ENCODE measurements at regions not wholly inside any gene's neighbourhood (a gene's known extent, or its start where the extent isn't known, plus 50 kb on each side); places are given as distances from the start of the nearest gene placed in this dataset.

GRCh38 chr2:104678181-104678580 lies 175.7 kb upstream of the POU3F3 start:
- peak in 1 of 3 donors; percentile 4 for DNase-seq
- Histone ChIP-seq H4K20me1 (ENCODE audit: insufficient read depth, low read length) (no peaks in the 10 kb centered on the region), H3K4me2 (replicated peaks; ENCODE audit: extremely low read depth, low read length, poor library complexity, severe bottlenecking) (no peak overlapping the region), H3K27ac (ENCODE audit: low read depth in 1 of 2, low read length in 2 of 2) (no peak overlapping the region), H3K9me3 (replicated peaks in 1 of 2; ENCODE audit: control insufficient read depth in 1 of 2, insufficient read depth in 1 of 2, low read length in 2 of 2) (no peaks in the 10 kb centered on the region), H2AFZ (ENCODE audit: insufficient read depth, low read depth, low read length, poor library complexity, severe bottlenecking) (no peak overlapping the region), H3K79me2 (ENCODE audit: insufficient read depth, low read length) (no peaks in the 10 kb centered on the region), H3K4me3 (replicated peaks in 1 of 3; ENCODE audit: low read depth in 2 of 3, low read length in 3 of 3) (no peak overlapping the region), H3K27me3 (ENCODE audit: control insufficient read depth in 2 of 2, insufficient read depth in 2 of 2, low read length in 2 of 2) (no peaks in the 10 kb centered on the region), H3K4me1 (ENCODE audit: control insufficient read depth in 1 of 2, insufficient read depth in 2 of 2, low read length in 2 of 2) (no peaks in the 10 kb centered on the region), H3K36me3 (replicated peaks in 1 of 2; ENCODE audit: control insufficient read depth in 1 of 2, insufficient read depth in 2 of 2, low read length in 2 of 2) (no peaks in the 10 kb centered on the region), H3K9ac (ENCODE audit: insufficient read depth, low read length, poor library complexity, severe bottlenecking) (no peak overlapping the region)
- Mint-ChIP-seq H3K27me3 (ENCODE audit: low read depth in 3 of 3) (peaks cover 0 to 2% (median 1%) of the 10 kb centered on the region in 3 donors), H3K9me3 (no peaks in the 10 kb centered on the region), H3K4me3 (no peak overlapping the region), H3K4me1 (peaks cover 5% of the 10 kb centered on the region), H3K27ac (no peak overlapping the region), H3K36me3 (no peaks in the 10 kb centered on the region)
- intact Hi-C loops (cut with micrococcal nuclease): no loop called here
- WGBS (ENCODE audit: insufficient coverage): 38% methylated on average over 2 of the region's 5 CpGs
- TF ChIP-seq CTCF (IDR thresholded peaks at IDR 0.05): no peak

GRCh38 chr2:104685591-104685990 lies 168.3 kb upstream of the POU3F3 start:
- Mint-ChIP-seq H3K9me3 (no peaks in the 10 kb centered on the region), H3K4me1 (no peaks in the 10 kb centered on the region), H3K27ac (no peak overlapping the region), H3K36me3 (no peaks in the 10 kb centered on the region), H3K4me3 (no peak overlapping the region), H3K27me3 (ENCODE audit: low read depth in 3 of 3) (peaks cover 0 to 3% (median 3%) of the 10 kb centered on the region in 3 donors)
- Histone ChIP-seq H3K4me2 (replicated peaks; ENCODE audit: extremely low read depth, low read length, poor library complexity, severe bottlenecking) (no peak overlapping the region), H3K79me2 (ENCODE audit: insufficient read depth, low read length) (no peaks in the 10 kb centered on the region), H3K4me3 (replicated peaks in 1 of 3; ENCODE audit: low read depth in 2 of 3, low read length in 3 of 3) (no peak overlapping the region), H3K27me3 (ENCODE audit: control insufficient read depth in 2 of 2, insufficient read depth in 2 of 2, low read length in 2 of 2) (no peaks in the 10 kb centered on the region), H2AFZ (ENCODE audit: insufficient read depth, low read depth, low read length, poor library complexity, severe bottlenecking) (no peak overlapping the region), H3K4me1 (ENCODE audit: control insufficient read depth in 1 of 2, insufficient read depth in 2 of 2, low read length in 2 of 2) (no peaks in the 10 kb centered on the region), H3K27ac (ENCODE audit: low read depth in 1 of 2, low read length in 2 of 2) (no peak overlapping the region), H3K9me3 (replicated peaks in 1 of 2; ENCODE audit: control insufficient read depth in 1 of 2, insufficient read depth in 1 of 2, low read length in 2 of 2) (no peaks in the 10 kb centered on the region), H4K20me1 (ENCODE audit: insufficient read depth, low read length) (no peaks in the 10 kb centered on the region), H3K36me3 (replicated peaks in 1 of 2; ENCODE audit: control insufficient read depth in 1 of 2, insufficient read depth in 2 of 2, low read length in 2 of 2) (no peaks in the 10 kb centered on the region), H3K9ac (ENCODE audit: insufficient read depth, low read length, poor library complexity, severe bottlenecking) (no peak overlapping the region)
- 81% methylated on average over 2 of the region's 4 CpGs for WGBS (ENCODE audit: insufficient coverage)
- no peak for DNase-seq
- TF ChIP-seq CTCF (IDR thresholded peaks at IDR 0.05): no peak
- intact Hi-C loops (cut with micrococcal nuclease): no loop called here
